ENCODE measurements at regions not wholly inside any gene's neighbourhood (a gene's known extent, or its start where the extent isn't known, plus 50 kb on each side); places are given as distances from the start of the nearest gene placed in this dataset.

DNA sequence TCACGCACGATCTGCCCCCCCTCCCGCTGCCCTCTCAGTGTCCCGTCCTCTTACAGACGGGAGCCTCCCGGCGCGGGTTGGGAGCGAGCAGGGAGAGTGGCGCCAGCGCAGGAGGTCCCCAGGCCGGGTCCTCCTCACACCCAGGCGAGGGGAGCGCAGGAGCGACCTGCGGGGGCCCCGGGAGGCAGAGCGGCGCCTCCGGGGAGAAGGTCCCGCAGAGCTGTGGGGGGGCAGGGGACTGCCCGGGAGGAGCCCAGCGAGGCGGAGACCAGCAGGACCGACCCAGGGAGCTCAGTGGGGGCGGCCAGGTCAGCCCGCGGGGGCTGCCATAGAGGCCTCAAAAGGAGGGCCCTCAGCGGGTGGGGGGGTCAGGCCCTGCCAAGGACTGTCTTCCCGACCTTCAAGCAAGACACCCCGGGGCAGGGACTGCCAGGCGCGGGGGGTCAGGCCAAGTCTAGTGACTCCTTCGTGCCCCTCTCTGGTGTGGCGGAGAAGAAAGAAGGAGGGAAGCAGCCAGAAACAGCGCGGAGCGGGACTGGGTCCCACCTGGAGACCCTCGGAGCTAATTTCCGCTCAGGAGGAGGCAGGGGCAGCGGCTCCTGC lies 123.3 kb upstream of the ERCC6L2 start:
- TF ChIP-seq, protein P1, sequence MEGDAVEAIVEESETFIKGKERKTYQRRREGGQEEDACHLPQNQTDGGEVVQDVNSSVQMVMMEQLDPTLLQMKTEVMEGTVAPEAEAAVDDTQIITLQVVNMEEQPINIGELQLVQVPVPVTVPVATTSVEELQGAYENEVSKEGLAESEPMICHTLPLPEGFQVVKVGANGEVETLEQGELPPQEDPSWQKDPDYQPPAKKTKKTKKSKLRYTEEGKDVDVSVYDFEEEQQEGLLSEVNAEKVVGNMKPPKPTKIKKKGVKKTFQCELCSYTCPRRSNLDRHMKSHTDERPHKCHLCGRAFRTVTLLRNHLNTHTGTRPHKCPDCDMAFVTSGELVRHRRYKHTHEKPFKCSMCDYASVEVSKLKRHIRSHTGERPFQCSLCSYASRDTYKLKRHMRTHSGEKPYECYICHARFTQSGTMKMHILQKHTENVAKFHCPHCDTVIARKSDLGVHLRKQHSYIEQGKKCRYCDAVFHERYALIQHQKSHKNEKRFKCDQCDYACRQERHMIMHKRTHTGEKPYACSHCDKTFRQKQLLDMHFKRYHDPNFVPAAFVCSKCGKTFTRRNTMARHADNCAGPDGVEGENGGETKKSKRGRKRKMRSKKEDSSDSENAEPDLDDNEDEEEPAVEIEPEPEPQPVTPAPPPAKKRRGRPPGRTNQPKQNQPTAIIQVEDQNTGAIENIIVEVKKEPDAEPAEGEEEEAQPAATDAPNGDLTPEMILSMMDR (IDR thresholded peaks at IDR 0.05 in 4 of 5, conservative IDR thresholded peaks at IDR 0.05 in 1 of 5): no peak
- TF ChIP-seq POLR2A (IDR thresholded peaks at IDR 0.05): no peak

Measured in gastrocnemius medialis (tissue), 4 donors.